Colonic mucosa (tissue), 4 donors: ENCODE measurements at regions not wholly inside any gene's neighbourhood (a gene's known extent, or its start where the extent isn't known, plus 50 kb on each side); places are given as distances from the start of the nearest gene placed in this dataset.

Source experiments
- DNase-seq: peaks from one replicate; pipeline ENCODE4 v3.0.0-alpha.2; 2020
- H3K27ac ChIP-seq: fragments of 200-600 bp; one replicate; pipeline ENCODE4 v1.8.0; 2021
- H3K27me3 ChIP-seq: fragments of 200-600 bp; one replicate; pipeline ENCODE4 v1.8.0; 2021
- H3K36me3 ChIP-seq: fragments of 200-600 bp; one replicate; pipeline ENCODE4 v1.8.0; 2021
- H3K4me1 ChIP-seq: fragments of 200-600 bp; one replicate; pipeline ENCODE4 v1.8.0; 2021; ENCODE audit warnings: mild to moderate bottlenecking
- H3K4me3 ChIP-seq: fragments of 200-600 bp; one replicate; pipeline ENCODE4 v1.8.0; 2021
- H3K9ac ChIP-seq, 2 donors: one replicate each; pipeline ENCODE4 v1.7.0; 2013; ENCODE audit warnings: control low read depth in 2 of 2, low read depth in 2 of 2, low read length in 2 of 2
- H3K9me3 ChIP-seq: fragments of 200-600 bp; one replicate; pipeline ENCODE4 v1.8.0; 2021
- CTCF ChIP-seq: fragments of 200-600 bp; IDR thresholded peaks from one replicate; pipeline ENCODE4 v1.8.0; 2022; ENCODE audit warnings: antibody characterized with exemption, mild to moderate bottlenecking
- intact Hi-C: fragments of 100-400 bp; cut with DNase I; formaldehyde crosslinking; loops from one replicate; pipeline ENCODE4 v1.14.1; 2022
- donor health status: healthy.
- donor health status: DM: no; HTN: no; CAD: no.
- donor health status: DM: no; HTN: no; CAD: no.

GRCh38 chr3:178255315-178255714 is 280.9 kb upstream of the KCNMB2 start:
- Histone ChIP-seq H3K27ac (no peak overlapping the region), H3K27me3 (no peaks in the 10 kb centered on the region), H3K4me3 (no peak overlapping the region), H3K9me3 (no peaks in the 10 kb centered on the region), H3K4me1 (no peaks in the 10 kb centered on the region), H3K9ac (no peak overlapping the region), H3K36me3 (no peaks in the 10 kb centered on the region)
- intact Hi-C loops: no loop called here
- no peak for DNase-seq
- no peak for TF ChIP-seq CTCF

GRCh38 chr3:178257491-178257890 is 278.7 kb upstream of the KCNMB2 start:
- intact Hi-C loops: no loop called here
- no peak for DNase-seq
- Histone ChIP-seq H3K9ac (no peak overlapping the region), H3K4me3 (no peak overlapping the region), H3K27ac (no peak overlapping the region), H3K4me1 (no peaks in the 10 kb centered on the region), H3K27me3 (no peaks in the 10 kb centered on the region), H3K9me3 (no peaks in the 10 kb centered on the region), H3K36me3 (no peaks in the 10 kb centered on the region)
- no peak for TF ChIP-seq CTCF

- H3K36me3 ChIP-seq: no peaks in the 10 kb centered on the region
- DNase-seq: no peak
- intact Hi-C loops: no loop called here
- H3K9ac ChIP-seq: no peak overlapping the region
- H3K9me3 ChIP-seq: no peaks in the 10 kb centered on the region
- no peaks in the 10 kb centered on the region for H3K27me3 ChIP-seq
- H3K4me3 ChIP-seq: no peak overlapping the region
- TF ChIP-seq CTCF: no peak
- no peaks in the 10 kb centered on the region for H3K4me1 ChIP-seq
- no peak overlapping the region for H3K27ac ChIP-seq
These were observed 278.1 kb upstream of the KCNMB2 start for GRCh38 chr3:178258121-178258520.

GRCh38 chr3:178259703-178260102 is 276.5 kb upstream of the KCNMB2 start:
- intact Hi-C loops: no loop called here
- H3K27ac ChIP-seq: no peak overlapping the region
- no peak for DNase-seq
- no peak overlapping the region for H3K9ac ChIP-seq
- TF ChIP-seq CTCF: no peak
- no peak overlapping the region for H3K4me3 ChIP-seq
- no peaks in the 10 kb centered on the region for H3K4me1 ChIP-seq
- H3K9me3 ChIP-seq: no peaks in the 10 kb centered on the region
- H3K27me3 ChIP-seq: no peaks in the 10 kb centered on the region
- no peaks in the 10 kb centered on the region for H3K36me3 ChIP-seq

GRCh38 chr3:178260887-178261565 is 275.2 kb upstream of the KCNMB2 start:
- Histone ChIP-seq H3K4me1 (no peaks in the 10 kb centered on the region), H3K9me3 (no peaks in the 10 kb centered on the region), H3K9ac (no peak overlapping the region), H3K36me3 (no peaks in the 10 kb centered on the region), H3K4me3 (no peak overlapping the region), H3K27me3 (no peaks in the 10 kb centered on the region), H3K27ac (no peak overlapping the region)
- no peak for DNase-seq
- intact Hi-C loops: no loop called here
- no peak for TF ChIP-seq CTCF
